ENCODE measurements at regions not wholly inside any gene's neighbourhood (a gene's known extent, or its start where the extent isn't known, plus 50 kb on each side); places are given as distances from the start of the nearest gene placed in this dataset.

DNA sequence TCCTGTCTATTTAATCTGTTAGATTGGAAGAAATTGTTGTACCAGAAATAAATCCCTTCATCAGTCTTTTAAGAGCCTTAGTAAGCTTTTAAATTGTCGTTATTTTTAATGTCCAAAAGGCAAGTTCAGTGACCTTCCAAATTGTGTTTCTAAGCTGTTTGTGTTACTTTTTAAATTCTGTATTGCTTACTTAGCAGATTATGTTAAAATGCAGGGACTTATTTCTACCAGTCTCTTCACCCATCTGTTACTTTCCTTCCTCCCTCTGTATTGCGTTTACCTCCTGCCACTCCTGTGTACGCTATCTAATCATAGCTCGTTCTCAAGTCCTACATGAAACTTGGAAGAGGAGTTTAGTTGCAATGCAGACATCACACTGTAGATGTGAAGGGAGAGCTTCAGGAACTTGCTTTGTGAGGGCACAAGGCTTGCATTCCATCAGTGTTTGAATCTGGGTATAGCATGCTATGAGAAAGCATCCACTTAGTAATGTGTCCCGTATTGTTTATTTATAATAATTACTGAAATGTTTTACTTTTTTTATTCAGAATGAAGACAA lies 406.5 kb upstream of the RGS6 start:
- TF ChIP-seq CTCF (IDR thresholded peaks at IDR 0.05) (no peak), POLR2A (IDR thresholded peaks at IDR 0.05) (no peak)
